GM12878 (cell line): ENCODE measurements at regions not wholly inside any gene's neighbourhood (a gene's known extent, or its start where the extent isn't known, plus 50 kb on each side); places are given as distances from the start of the nearest gene placed in this dataset.
A peak's percentile ranks its signal among the peaks of the same experiment; 100 is the strongest.

Experiments used
- ATAC-seq: fragments of 200-7000 bp; cut with Tn5 transposase; 3 replicates; pipeline ENCODE4 v1.9.1; 2020; ENCODE audit warnings: mild to moderate bottlenecking, moderate library complexity
- BruUV-seq: library from RNA; stranded (reverse); fragments of 400-500 nt; replicated peaks from 2 replicates; lab custom pipeline; 2021; lab: Mats Ljungman, UMichigan
- CTCF ChIA-PET: fragments of 300-600 bp; sonication (Branson Sonifier 250); formaldehyde crosslinking; extraction: SDS; loops from one replicate; lab custom pipeline; 2021; ENCODE audit warnings: inconsistent platforms; lab: Yijun Ruan, JAX
- POLR2A ChIA-PET: fragments of 350-600 bp; formaldehyde crosslinking; extraction: SDS; loops from one replicate; lab custom pipeline; 2021; ENCODE audit warnings: inconsistent platforms; lab: Charles Lee
- RAD21 ChIA-PET: fragments of 300-600 bp; sonication (Branson Sonifier 250); formaldehyde crosslinking; loops from one replicate; lab custom pipeline; 2023; ENCODE audit warnings: antibody characterized with exemption; ENCODE audit not compliant: unreplicated experiment; lab: Charles Lee
- SMC1A ChIA-PET: fragments of 300-600 bp; sonication (Branson Sonifier 250); formaldehyde crosslinking; loops from one replicate; lab custom pipeline; 2023; ENCODE audit not compliant: unreplicated experiment, uncharacterized antibody; lab: Charles Lee
- DNase-seq: peaks from one replicate; pipeline ENCODE4 v3.0.0-alpha.2; 2011; ENCODE audit warnings: low read depth, low spot score
- FAIRE-seq: peaks from 3 replicates; lab custom pipeline; 2011; peaks lifted over from hg19 to GRCh38; lab: Jason Lieb, UNC
- H2AFZ ChIP-seq: 2 replicates; pipeline ENCODE4 v1.6.0; 2011; ENCODE audit warnings: low read depth, low read length, control low read depth; ENCODE audit not compliant: control insufficient read depth
- H3K27ac ChIP-seq: 2 replicates; pipeline ENCODE4 v1.5.1; 2011; ENCODE audit warnings: control low read depth; ENCODE audit not compliant: control insufficient read depth, insufficient read depth
- H3K27me3 ChIP-seq, 2 experiments: replicated peaks in 1 of 2; 2 replicates each; pipeline versions ENCODE4 v1.6.0 to v1.6.1; 2011; ENCODE audit warnings: low read length in 1 of 2; ENCODE audit not compliant: control insufficient read depth in 2 of 2, insufficient read depth in 2 of 2
- H3K36me3 ChIP-seq, 2 experiments: 2 replicates each; pipeline ENCODE4 v1.5.1; 2011; ENCODE audit warnings: low read length in 1 of 2; ENCODE audit not compliant: control insufficient read depth in 2 of 2, insufficient read depth in 2 of 2
- H3K4me1 ChIP-seq: 2 replicates; pipeline ENCODE4 v1.6.1; 2011; ENCODE audit warnings: mild to moderate bottlenecking, low read length, moderate library complexity, mixed read lengths; ENCODE audit not compliant: control insufficient read depth, insufficient read depth
- H3K4me2 ChIP-seq: 2 replicates; pipeline ENCODE4 v1.6.0; 2011; ENCODE audit warnings: control low read depth; ENCODE audit not compliant: control insufficient read depth, insufficient read depth
- H3K4me3 ChIP-seq: fragments of 200-600 bp; sonication (generic); 2 replicates; pipeline ENCODE4 v1.5.1; 2016
- H3K79me2 ChIP-seq: 2 replicates; pipeline ENCODE4 v1.6.0; 2011; ENCODE audit warnings: low read length; ENCODE audit not compliant: control insufficient read depth, insufficient read depth
- H3K9ac ChIP-seq: 2 replicates; pipeline ENCODE4 v1.8.0; 2011; ENCODE audit warnings: low read length, control low read depth, mixed read lengths; ENCODE audit not compliant: control insufficient read depth, insufficient read depth
- H3K9me3 ChIP-seq: replicated peaks from 3 replicates; pipeline ENCODE4 v1.5.1; 2011; ENCODE audit warnings: mild to moderate bottlenecking, low read length; ENCODE audit not compliant: control insufficient read depth, insufficient read depth
- H4K20me1 ChIP-seq: 2 replicates; pipeline ENCODE4 v1.6.0; 2011; ENCODE audit not compliant: control insufficient read depth, insufficient read depth
- BHLHE40 ChIP-seq, 2 experiments: fragments of 450-650 bp in 1 of 2; IDR thresholded peaks; 2 replicates each; pipeline ENCODE4 v1.6.1; 2011 to 2017; ENCODE audit warnings: low read depth in 2 of 2, borderline replicate concordance in 1 of 2, improper control_type of control experiment in 1 of 2, low read length in 1 of 2, mild to moderate bottlenecking in 1 of 2
- DPF2 ChIP-seq: fragments of 450-650 bp; IDR thresholded peaks from 2 replicates; pipeline ENCODE4 v1.6.1; 2017; ENCODE audit warnings: mild to moderate bottlenecking
- EP300 ChIP-seq, 2 experiments: fragments of 150-350 bp in 1 of 2; IDR thresholded peaks; 2 replicates each; pipeline ENCODE4 v1.6.1; 2011 to 2012; ENCODE audit warnings: low read depth in 2 of 2, low read length in 2 of 2, borderline replicate concordance in 1 of 2, improper control_type of control experiment in 1 of 2, inconsistent platforms in 1 of 2; ENCODE audit not compliant: control insufficient read depth in 1 of 2
- IKZF1 ChIP-seq: fragments of 450-650 bp; conservative IDR thresholded peaks from 2 replicates; pipeline ENCODE4 v1.6.1; 2017; ENCODE audit warnings: antibody characterized with exemption, mild to moderate bottlenecking
- IKZF2 ChIP-seq, 2 experiments: fragments of 450-650 bp; IDR thresholded peaks; 2 replicates each; pipeline ENCODE4 v1.6.1; 2017; ENCODE audit warnings: mild to moderate bottlenecking in 2 of 2, moderate library complexity in 2 of 2
- MTA2 ChIP-seq: fragments of 450-650 bp; IDR thresholded peaks from 2 replicates; pipeline ENCODE4 v1.6.1; 2016; ENCODE audit warnings: low read depth, mild to moderate bottlenecking, moderate library complexity
- NBN ChIP-seq: fragments of 450-650 bp; IDR thresholded peaks from 2 replicates; pipeline ENCODE4 v1.6.1; 2016
- NR2C1 ChIP-seq: fragments of 450-650 bp; IDR thresholded peaks from 2 replicates; pipeline ENCODE4 v1.6.1; 2017; ENCODE audit warnings: antibody characterized with exemption, mild to moderate bottlenecking, moderate library complexity
- NR2F1 ChIP-seq: fragments of 450-650 bp; conservative IDR thresholded peaks from 2 replicates; pipeline ENCODE4 v1.6.1; 2017; ENCODE audit warnings: mild to moderate bottlenecking
- POLR2AphosphoS2 ChIP-seq: IDR thresholded peaks from 2 replicates; pipeline ENCODE4 v1.6.1; 2011; ENCODE audit warnings: low read depth, mild to moderate bottlenecking, low read length, improper control_type of control experiment, moderate library complexity
- SRF ChIP-seq, 2 experiments: IDR thresholded peaks; 2 replicates each; pipeline ENCODE4 v1.6.1; 2011; ENCODE audit warnings: low read depth in 2 of 2, low read length in 2 of 2, mild to moderate bottlenecking in 1 of 2, moderate library complexity in 1 of 2
- ZNF217 ChIP-seq: fragments of 450-650 bp; IDR thresholded peaks from 2 replicates; pipeline ENCODE4 v1.6.1; 2017; ENCODE audit warnings: antibody characterized with exemption, mild to moderate bottlenecking
- WGBS: methylation state at CpG from one replicate; pipeline ENCODE4 v1.1.6; 2016; ENCODE audit warnings: low lambda C conversion rate; ENCODE audit not compliant: insufficient replicate concordance, insufficient coverage; ENCODE audit errors: missing lambda C conversion rate; 5-methylcytosine and 5-hydroxymethylcytosine counted together
- in situ Hi-C: fragments of 300-500 bp; cut with MboI; formaldehyde crosslinking; loops from 9 replicates; pipeline ENCODE4 v1.14.3; 2018; ENCODE audit warnings: mixed read lengths
- intact Hi-C: fragments of 100-400 bp; cut with micrococcal nuclease; formaldehyde crosslinking; loops from one replicate; pipeline ENCODE4 v1.14.2; 2022; ENCODE audit not compliant: unreplicated experiment
- TF ChIP-seq, protein P1 (sequence below): fragments of 450-650 bp; IDR thresholded peaks from 2 replicates; pipeline ENCODE4 v1.6.1; 2017; ENCODE audit warnings: mild to moderate bottlenecking, moderate library complexity
- TF ChIP-seq, protein P2 (sequence below): fragments of 450-650 bp; IDR thresholded peaks from 2 replicates; pipeline ENCODE4 v1.6.1; 2017; ENCODE audit warnings: mild to moderate bottlenecking, moderate library complexity

- no peaks in the 10 kb centered on the region for H3K36me3 ChIP-seq
- ChIA-PET POLR2A (interaction anchor here (0.9 to 3.0 kb wide), 9 partner anchors 9 to 43 kb away, joined by 3 to 11 read pairs (median 3); no protein-coding TSS in a partner anchor), SMC1A (interaction anchor here (0.8 to 5.6 kb wide), 10 partner anchors 7 to 93 kb away, joined by 3 to 106 read pairs (median 22); no protein-coding TSS in a partner anchor), CTCF (interaction anchor here (1.0 to 11.0 kb wide), 7 partner anchors 9 to 42 kb away, joined by 4 to 116 read pairs (median 5); no protein-coding TSS in a partner anchor), RAD21 (interaction anchor here (0.6 to 4.9 kb wide), 9 partner anchors 12 to 214 kb away, joined by 4 to 26 read pairs (median 5); no protein-coding TSS in a partner anchor)
- intact Hi-C loops = no loop called here
- in situ Hi-C loops = no loop called here
- TF ChIP-seq DPF2 (peak; percentile 87), SRF (IDR thresholded peaks at IDR 0.05; ENCODE audit: low read depth in 2 of 2, low read length in 2 of 2) (no peak), NR2F1 (peak; percentile 96), IKZF2 (IDR thresholded peaks at IDR 0.05) (peak; percentile 57 to 67; a peak in 2 of 4 replicates), BHLHE40 (IDR thresholded peaks at IDR 0.05; ENCODE audit: borderline replicate concordance in 1 of 2, low read depth in 2 of 2, low read length in 1 of 2) (peak in 1 of 2 experiments; percentile 48; a peak in 2 of 4 replicates), IKZF1 (peak; percentile 80), NR2C1 (peak; percentile 60), POLR2AphosphoS2 (no peak), EP300 (IDR thresholded peaks at IDR 0.05; ENCODE audit: borderline replicate concordance in 1 of 2, control insufficient read depth in 1 of 2, low read depth in 2 of 2, low read length in 2 of 2) (peak; percentile 34 to 38; a peak in 2 of 4 replicates), ZNF217 (no peak), MTA2 (peak; percentile 83), NBN (peak; percentile 42; the same call in 1 of the 2 replicates)
- TF ChIP-seq, protein P1, sequence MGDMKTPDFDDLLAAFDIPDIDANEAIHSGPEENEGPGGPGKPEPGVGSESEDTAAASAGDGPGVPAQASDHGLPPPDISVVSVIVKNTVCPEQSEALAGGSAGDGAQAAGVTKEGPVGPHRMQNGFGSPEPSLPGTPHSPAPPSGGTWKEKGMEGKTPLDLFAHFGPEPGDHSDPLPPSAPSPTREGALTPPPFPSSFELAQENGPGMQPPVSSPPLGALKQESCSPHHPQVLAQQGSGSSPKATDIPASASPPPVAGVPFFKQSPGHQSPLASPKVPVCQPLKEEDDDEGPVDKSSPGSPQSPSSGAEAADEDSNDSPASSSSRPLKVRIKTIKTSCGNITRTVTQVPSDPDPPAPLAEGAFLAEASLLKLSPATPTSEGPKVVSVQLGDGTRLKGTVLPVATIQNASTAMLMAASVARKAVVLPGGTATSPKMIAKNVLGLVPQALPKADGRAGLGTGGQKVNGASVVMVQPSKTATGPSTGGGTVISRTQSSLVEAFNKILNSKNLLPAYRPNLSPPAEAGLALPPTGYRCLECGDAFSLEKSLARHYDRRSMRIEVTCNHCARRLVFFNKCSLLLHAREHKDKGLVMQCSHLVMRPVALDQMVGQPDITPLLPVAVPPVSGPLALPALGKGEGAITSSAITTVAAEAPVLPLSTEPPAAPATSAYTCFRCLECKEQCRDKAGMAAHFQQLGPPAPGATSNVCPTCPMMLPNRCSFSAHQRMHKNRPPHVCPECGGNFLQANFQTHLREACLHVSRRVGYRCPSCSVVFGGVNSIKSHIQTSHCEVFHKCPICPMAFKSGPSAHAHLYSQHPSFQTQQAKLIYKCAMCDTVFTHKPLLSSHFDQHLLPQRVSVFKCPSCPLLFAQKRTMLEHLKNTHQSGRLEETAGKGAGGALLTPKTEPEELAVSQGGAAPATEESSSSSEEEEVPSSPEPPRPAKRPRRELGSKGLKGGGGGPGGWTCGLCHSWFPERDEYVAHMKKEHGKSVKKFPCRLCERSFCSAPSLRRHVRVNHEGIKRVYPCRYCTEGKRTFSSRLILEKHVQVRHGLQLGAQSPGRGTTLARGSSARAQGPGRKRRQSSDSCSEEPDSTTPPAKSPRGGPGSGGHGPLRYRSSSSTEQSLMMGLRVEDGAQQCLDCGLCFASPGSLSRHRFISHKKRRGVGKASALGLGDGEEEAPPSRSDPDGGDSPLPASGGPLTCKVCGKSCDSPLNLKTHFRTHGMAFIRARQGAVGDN = peak; percentile 68; the same call in 1 of the 2 replicates
- TF ChIP-seq, protein P2, sequence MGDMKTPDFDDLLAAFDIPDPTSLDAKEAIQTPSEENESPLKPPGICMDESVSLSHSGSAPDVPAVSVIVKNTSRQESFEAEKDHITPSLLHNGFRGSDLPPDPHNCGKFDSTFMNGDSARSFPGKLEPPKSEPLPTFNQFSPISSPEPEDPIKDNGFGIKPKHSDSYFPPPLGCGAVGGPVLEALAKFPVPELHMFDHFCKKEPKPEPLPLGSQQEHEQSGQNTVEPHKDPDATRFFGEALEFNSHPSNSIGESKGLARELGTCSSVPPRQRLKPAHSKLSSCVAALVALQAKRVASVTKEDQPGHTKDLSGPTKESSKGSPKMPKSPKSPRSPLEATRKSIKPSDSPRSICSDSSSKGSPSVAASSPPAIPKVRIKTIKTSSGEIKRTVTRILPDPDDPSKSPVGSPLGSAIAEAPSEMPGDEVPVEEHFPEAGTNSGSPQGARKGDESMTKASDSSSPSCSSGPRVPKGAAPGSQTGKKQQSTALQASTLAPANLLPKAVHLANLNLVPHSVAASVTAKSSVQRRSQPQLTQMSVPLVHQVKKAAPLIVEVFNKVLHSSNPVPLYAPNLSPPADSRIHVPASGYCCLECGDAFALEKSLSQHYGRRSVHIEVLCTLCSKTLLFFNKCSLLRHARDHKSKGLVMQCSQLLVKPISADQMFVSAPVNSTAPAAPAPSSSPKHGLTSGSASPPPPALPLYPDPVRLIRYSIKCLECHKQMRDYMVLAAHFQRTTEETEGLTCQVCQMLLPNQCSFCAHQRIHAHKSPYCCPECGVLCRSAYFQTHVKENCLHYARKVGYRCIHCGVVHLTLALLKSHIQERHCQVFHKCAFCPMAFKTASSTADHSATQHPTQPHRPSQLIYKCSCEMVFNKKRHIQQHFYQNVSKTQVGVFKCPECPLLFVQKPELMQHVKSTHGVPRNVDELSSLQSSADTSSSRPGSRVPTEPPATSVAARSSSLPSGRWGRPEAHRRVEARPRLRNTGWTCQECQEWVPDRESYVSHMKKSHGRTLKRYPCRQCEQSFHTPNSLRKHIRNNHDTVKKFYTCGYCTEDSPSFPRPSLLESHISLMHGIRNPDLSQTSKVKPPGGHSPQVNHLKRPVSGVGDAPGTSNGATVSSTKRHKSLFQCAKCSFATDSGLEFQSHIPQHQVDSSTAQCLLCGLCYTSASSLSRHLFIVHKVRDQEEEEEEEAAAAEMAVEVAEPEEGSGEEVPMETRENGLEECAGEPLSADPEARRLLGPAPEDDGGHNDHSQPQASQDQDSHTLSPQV = peak; percentile 16; the same call in 1 of the 2 replicates
- no peak overlapping the region for H3K27ac ChIP-seq
- H3K4me2 ChIP-seq = no peak overlapping the region
- no peak overlapping the region for H3K4me3 ChIP-seq
- WGBS = 28% methylated on average over 5 of the region's 5 CpGs
- no peak overlapping the region for H3K9ac ChIP-seq
- H3K9me3 ChIP-seq = no peaks in the 10 kb centered on the region
- ATAC-seq (peak; percentile 92), DNase-seq (no peak), FAIRE-seq (no peak)
- no TSS peak for BruUV-seq
- H4K20me1 ChIP-seq = no peaks in the 10 kb centered on the region
- peaks cover 0 to 2% of the 10 kb centered on the region in 2 experiments; a peak in 3 of 4 replicates for H3K27me3 ChIP-seq
- H2AFZ ChIP-seq = no peak overlapping the region
- no peaks in the 10 kb centered on the region for H3K4me1 ChIP-seq
- no peaks in the 10 kb centered on the region for H3K79me2 ChIP-seq
These were observed 61.7 kb upstream of the SHB start for GRCh38 chr9:38130724-38131123.
